Central memory CD4-positive, alpha-beta T cell (primary cell): ENCODE measurements at regions not wholly inside any gene's neighbourhood (a gene's known extent, or its start where the extent isn't known, plus 50 kb on each side); places are given as distances from the start of the nearest gene placed in this dataset.

Experiments
- DNase-seq: peaks from one replicate; pipeline ENCODE4 v3.0.0; 2022

- DNase-seq: no peak
Measured at GRCh38 chr4:26020881-26021280, 106.9 kb downstream of the SMIM20 start.

- DNase-seq: no peak
Measured at GRCh38 chr4:26021417-26022345, 107.7 kb downstream of the SMIM20 start.

- no peak for DNase-seq
Measured at GRCh38 chr4:26022346-26023202, 108.6 kb downstream of the SMIM20 start.

- DNase-seq: no peak
Measured at GRCh38 chr4:26023203-26023972, 109.4 kb downstream of the SMIM20 start.

- DNase-seq: no peak
Measured at GRCh38 chr4:26024079-26024478, 110.1 kb downstream of the SMIM20 start.

- no peak for DNase-seq
Measured at GRCh38 chr4:26028133-26028792, 114.2 kb downstream of the SMIM20 start.

- DNase-seq: peak; percentile 22
Measured at GRCh38 chr4:26028793-26029567, 115.0 kb downstream of the SMIM20 start.

- no peak for DNase-seq
Measured at GRCh38 chr4:26029568-26030131, 115.6 kb downstream of the SMIM20 start.

- DNase-seq: no peak
Measured at GRCh38 chr4:26030260-26030667, 116.2 kb downstream of the SMIM20 start.

- DNase-seq: no peak
Measured at GRCh38 chr4:26030780-26031179, 116.8 kb downstream of the SMIM20 start.

- no peak for DNase-seq
Measured at GRCh38 chr4:26031704-26032103, 117.7 kb downstream of the SMIM20 start.

- DNase-seq: no peak
Measured at GRCh38 chr4:26032142-26032541, 118.1 kb downstream of the SMIM20 start.

- DNase-seq: no peak
Measured at GRCh38 chr4:26032630-26033317, 118.8 kb downstream of the SMIM20 start.

- DNase-seq: no peak
Measured at GRCh38 chr4:26033389-26033788, 119.4 kb downstream of the SMIM20 start.

GRCh38 chr4:26034849-26035248 lies 120.8 kb downstream of the SMIM20 start:
- no peak for DNase-seq

- no peak for DNase-seq
Measured at GRCh38 chr4:26035921-26036320, 121.9 kb downstream of the SMIM20 start.

GRCh38 chr4:26039639-26040359 lies 125.8 kb downstream of the SMIM20 start:
- DNase-seq: no peak

- no peak for DNase-seq
Measured at GRCh38 chr4:26044524-26044923, 130.5 kb downstream of the SMIM20 start.

- DNase-seq: no peak
Measured at GRCh38 chr4:26044983-26045382, 131.0 kb downstream of the SMIM20 start.

- DNase-seq: no peak
Measured at GRCh38 chr4:26047795-26048194, 133.8 kb downstream of the SMIM20 start.
